B cell (primary cell): ENCODE measurements at regions not wholly inside any gene's neighbourhood (a gene's known extent, or its start where the extent isn't known, plus 50 kb on each side); places are given as distances from the start of the nearest gene placed in this dataset.

Experiments
- ATAC-seq: fragments of 200-7000 bp; cut with Tn5 transposase; one replicate; pipeline ENCODE4 v1.10.0; 2021; ENCODE audit warnings: low read depth, mild to moderate bottlenecking, moderate number of reproducible peaks, moderate library complexity
- CTCF ChIA-PET: fragments of 350-600 bp; sonication (Branson Sonifier 250); formaldehyde crosslinking; loops from one replicate; lab custom pipeline; 2021; ENCODE audit warnings: antibody characterized with exemption, inconsistent platforms; lab: Charles Lee
- POLR2A ChIA-PET: fragments of 350-600 bp; sonication (Branson Sonifier 250); formaldehyde crosslinking; loops from one replicate; lab custom pipeline; 2021; ENCODE audit warnings: antibody characterized with exemption; lab: Charles Lee
- DNase-seq: peaks from one replicate; pipeline ENCODE4 v3.0.0; 2013
- H2AFZ ChIP-seq: 2 replicates; pipeline ENCODE4 v1.6.1; 2012; ENCODE audit warnings: mild to moderate bottlenecking, low read depth, low read length; ENCODE audit not compliant: insufficient read depth, poor library complexity, severe bottlenecking
- H3K27ac ChIP-seq, 2 donors: 1 replicate in 1 of 2; 2 replicates in 1 of 2; pipeline ENCODE4 v1.5.1; 2012 to 2013; ENCODE audit warnings: low read length in 2 of 2, mild to moderate bottlenecking in 2 of 2, moderate library complexity in 1 of 2
- H3K27me3 ChIP-seq, 4 experiments: fragments of 200-600 bp in 1 of 4; sonication (generic) in 1 of 4; replicated peaks in 1 of 4; 1 replicate in 2 of 4; 2 replicates in 2 of 4; pipeline versions ENCODE4 v1.6.1 to v1.7.0; 2013 to 2016; ENCODE audit warnings: low read length in 3 of 4, mild to moderate bottlenecking in 2 of 4, mixed read lengths in 1 of 4, moderate library complexity in 1 of 4; ENCODE audit not compliant: insufficient read depth in 4 of 4, control insufficient read depth in 3 of 4; ENCODE audit errors: control extremely low read depth in 1 of 4
- H3K36me3 ChIP-seq, 2 experiments: replicated peaks in 1 of 2; 1 replicate in 1 of 2; 2 replicates in 1 of 2; pipeline versions ENCODE4 v1.6.1 to v1.7.1; 2013; ENCODE audit warnings: low read length in 1 of 2; ENCODE audit not compliant: insufficient read depth in 2 of 2, control insufficient read depth in 1 of 2; ENCODE audit errors: control extremely low read depth in 1 of 2, extremely low read depth in 1 of 2
- H3K4me1 ChIP-seq, 2 donors: fragments of 200-600 bp in 1 of 2; sonication (generic) in 1 of 2; 1 replicate in 1 of 2; 2 replicates in 1 of 2; pipeline versions ENCODE4 v1.5.1 to v1.6.1; 2013 to 2017; ENCODE audit warnings: low read length in 2 of 2; ENCODE audit not compliant: control insufficient read depth in 2 of 2, insufficient read depth in 2 of 2
- H3K4me2 ChIP-seq: replicated peaks from 2 replicates; pipeline ENCODE3; 2012; ENCODE audit warnings: mild to moderate bottlenecking, low read depth, low read length; ENCODE audit not compliant: poor library complexity, severe bottlenecking
- H3K4me3 ChIP-seq, 5 experiments: fragments of 200-600 bp in 1 of 5; sonication (generic) in 1 of 5; 1 replicate in 3 of 5; 2 replicates in 2 of 5; pipeline versions ENCODE4 v1.5.1 to v1.7.0; 2011 to 2016; ENCODE audit warnings: low read length in 4 of 5, mild to moderate bottlenecking in 4 of 5, low read depth in 2 of 5, control low read depth in 1 of 5, moderate library complexity in 1 of 5; ENCODE audit not compliant: insufficient read depth in 1 of 5; ENCODE audit errors: control extremely low read depth in 1 of 5, extremely low read depth in 1 of 5
- H3K79me2 ChIP-seq: fragments of 200-600 bp; sonication (generic); one replicate; pipeline ENCODE4 v1.6.0; 2016; ENCODE audit warnings: low read length; ENCODE audit not compliant: control insufficient read depth, insufficient read depth
- H3K9ac ChIP-seq: fragments of 200-600 bp; sonication (generic); 2 replicates; pipeline ENCODE4 v1.6.1; 2017; ENCODE audit warnings: mild to moderate bottlenecking, low read length, moderate library complexity
- H3K9me3 ChIP-seq, 3 donors: one replicate each; pipeline versions ENCODE4 v1.6.1 to v1.7.1; 2013; ENCODE audit warnings: low read length in 2 of 3; ENCODE audit not compliant: control insufficient read depth in 2 of 3, insufficient read depth in 1 of 3; ENCODE audit errors: control extremely low read depth in 1 of 3
- H4K20me1 ChIP-seq: 2 replicates; pipeline ENCODE4 v1.6.0; 2012; ENCODE audit warnings: mild to moderate bottlenecking, low read length; ENCODE audit not compliant: insufficient read depth, control insufficient read depth, poor library complexity, severe bottlenecking
- H3K27ac Mint-ChIP-seq: one replicate; pipeline ENCODE4 v1.8.0; 2021; ENCODE audit warnings: mixed read lengths
- H3K27me3 Mint-ChIP-seq: one replicate; pipeline ENCODE4 v1.8.0; 2021; ENCODE audit warnings: mixed read lengths
- H3K4me1 Mint-ChIP-seq: one replicate; pipeline ENCODE4 v1.8.0; 2021; ENCODE audit warnings: mixed read lengths
- H3K4me3 Mint-ChIP-seq: one replicate; pipeline ENCODE4 v1.8.0; 2021; ENCODE audit warnings: mixed read lengths
- H3K9me3 Mint-ChIP-seq: one replicate; pipeline ENCODE4 v1.8.0; 2022; ENCODE audit warnings: mixed read lengths; ENCODE audit not compliant: insufficient read depth
- CTCF ChIP-seq: fragments of 200-600 bp; IDR thresholded peaks from one replicate; pipeline ENCODE4 v1.8.0; 2022; ENCODE audit warnings: antibody characterized with exemption, mild to moderate bottlenecking
- EZH2 ChIP-seq: IDR thresholded peaks from 2 replicates; pipeline ENCODE4 v1.6.1; 2012; ENCODE audit warnings: borderline replicate concordance, low read depth, mild to moderate bottlenecking, moderate library complexity, low read length; ENCODE audit not compliant: insufficient read depth, poor library complexity, severe bottlenecking
- WGBS: methylation state at CpG from one replicate; pipeline ENCODE4 v1.1.5; 2013; ENCODE audit warnings: missing lambda C conversion rate; ENCODE audit not compliant: insufficient coverage; 5-methylcytosine and 5-hydroxymethylcytosine counted together
- intact Hi-C: fragments of 100-400 bp; cut with micrococcal nuclease; formaldehyde crosslinking; loops from one replicate; pipeline ENCODE4 v1.10.0; 2022

- ChIA-PET POLR2A (no interaction called here), CTCF (no interaction called here)
- Mint-ChIP-seq H3K4me1 (no peaks in the 10 kb centered on the region), H3K27ac (no peak overlapping the region), H3K9me3 (no peaks in the 10 kb centered on the region), H3K4me3 (no peak overlapping the region), H3K27me3 (peaks cover 2% of the 10 kb centered on the region)
- Histone ChIP-seq H3K4me2 (no peak overlapping the region), H2AFZ (no peak overlapping the region), H3K4me1 (no peaks in the 10 kb centered on the region), H3K27me3 (no peaks in the 10 kb centered on the region), H4K20me1 (no peaks in the 10 kb centered on the region), H3K4me3 (no peak overlapping the region), H3K79me2 (no peaks in the 10 kb centered on the region), H3K36me3 (no peaks in the 10 kb centered on the region), H3K27ac (no peak overlapping the region), H3K9ac (no peak overlapping the region), H3K9me3 (peaks cover 0 to 1% (median 0%) of the 10 kb centered on the region in 3 donors)
- WGBS, result no CpG with 5 or more reads among the region's 1 CpG
- ATAC-seq (no peak), DNase-seq (no peak)
- intact Hi-C loops, result no loop called here
- TF ChIP-seq CTCF (no peak), EZH2 (no peak)
Observed at GRCh38 chr3:132119531-132119930, 84.7 kb upstream of the CPNE4 start.

GRCh38 chr3:132124096-132124495, 89.3 kb upstream of the CPNE4 start:
- Histone ChIP-seq H3K4me1 (no peaks in the 10 kb centered on the region), H3K27ac (no peak overlapping the region), H3K9ac (no peak overlapping the region), H3K27me3 (no peaks in the 10 kb centered on the region), H3K9me3 (peaks cover 0 to 1% (median 0%) of the 10 kb centered on the region in 3 donors), H4K20me1 (no peaks in the 10 kb centered on the region), H3K4me3 (no peak overlapping the region), H2AFZ (no peak overlapping the region), H3K79me2 (no peaks in the 10 kb centered on the region), H3K4me2 (no peak overlapping the region), H3K36me3 (no peaks in the 10 kb centered on the region)
- Mint-ChIP-seq H3K27ac (no peak overlapping the region), H3K9me3 (peaks cover 2% of the 10 kb centered on the region), H3K4me1 (no peaks in the 10 kb centered on the region), H3K4me3 (no peak overlapping the region), H3K27me3 (peaks cover 1% of the 10 kb centered on the region)
- CTCF ChIA-PET, result no interaction called here
- intact Hi-C loops, result no loop called here
- 33% methylated on average over 1 of the region's 3 CpGs for WGBS
- no peak for TF ChIP-seq CTCF
- TF ChIP-seq EZH2, result no peak
- no peak for DNase-seq
- no peak for ATAC-seq
- POLR2A ChIA-PET, result no interaction called here
